ENCODE measurements at regions not wholly inside any gene's neighbourhood (a gene's known extent, or its start where the extent isn't known, plus 50 kb on each side); places are given as distances from the start of the nearest gene placed in this dataset.

GRCh38 chr5:40406741-40407211 is 272.9 kb upstream of the PTGER4 start:
- no peak overlapping the region for H3K4me3 ChIP-seq (replicated peaks in 1 of 2; ENCODE audit: low read depth in 2 of 2, low read length in 2 of 2)
- TF ChIP-seq, protein P1, sequence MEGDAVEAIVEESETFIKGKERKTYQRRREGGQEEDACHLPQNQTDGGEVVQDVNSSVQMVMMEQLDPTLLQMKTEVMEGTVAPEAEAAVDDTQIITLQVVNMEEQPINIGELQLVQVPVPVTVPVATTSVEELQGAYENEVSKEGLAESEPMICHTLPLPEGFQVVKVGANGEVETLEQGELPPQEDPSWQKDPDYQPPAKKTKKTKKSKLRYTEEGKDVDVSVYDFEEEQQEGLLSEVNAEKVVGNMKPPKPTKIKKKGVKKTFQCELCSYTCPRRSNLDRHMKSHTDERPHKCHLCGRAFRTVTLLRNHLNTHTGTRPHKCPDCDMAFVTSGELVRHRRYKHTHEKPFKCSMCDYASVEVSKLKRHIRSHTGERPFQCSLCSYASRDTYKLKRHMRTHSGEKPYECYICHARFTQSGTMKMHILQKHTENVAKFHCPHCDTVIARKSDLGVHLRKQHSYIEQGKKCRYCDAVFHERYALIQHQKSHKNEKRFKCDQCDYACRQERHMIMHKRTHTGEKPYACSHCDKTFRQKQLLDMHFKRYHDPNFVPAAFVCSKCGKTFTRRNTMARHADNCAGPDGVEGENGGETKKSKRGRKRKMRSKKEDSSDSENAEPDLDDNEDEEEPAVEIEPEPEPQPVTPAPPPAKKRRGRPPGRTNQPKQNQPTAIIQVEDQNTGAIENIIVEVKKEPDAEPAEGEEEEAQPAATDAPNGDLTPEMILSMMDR (IDR thresholded peaks at IDR 0.05; ENCODE audit: low read depth, low read length): no peak
- no peak for DNase-seq (ENCODE audit: low read depth in 2 of 2)

DNA sequence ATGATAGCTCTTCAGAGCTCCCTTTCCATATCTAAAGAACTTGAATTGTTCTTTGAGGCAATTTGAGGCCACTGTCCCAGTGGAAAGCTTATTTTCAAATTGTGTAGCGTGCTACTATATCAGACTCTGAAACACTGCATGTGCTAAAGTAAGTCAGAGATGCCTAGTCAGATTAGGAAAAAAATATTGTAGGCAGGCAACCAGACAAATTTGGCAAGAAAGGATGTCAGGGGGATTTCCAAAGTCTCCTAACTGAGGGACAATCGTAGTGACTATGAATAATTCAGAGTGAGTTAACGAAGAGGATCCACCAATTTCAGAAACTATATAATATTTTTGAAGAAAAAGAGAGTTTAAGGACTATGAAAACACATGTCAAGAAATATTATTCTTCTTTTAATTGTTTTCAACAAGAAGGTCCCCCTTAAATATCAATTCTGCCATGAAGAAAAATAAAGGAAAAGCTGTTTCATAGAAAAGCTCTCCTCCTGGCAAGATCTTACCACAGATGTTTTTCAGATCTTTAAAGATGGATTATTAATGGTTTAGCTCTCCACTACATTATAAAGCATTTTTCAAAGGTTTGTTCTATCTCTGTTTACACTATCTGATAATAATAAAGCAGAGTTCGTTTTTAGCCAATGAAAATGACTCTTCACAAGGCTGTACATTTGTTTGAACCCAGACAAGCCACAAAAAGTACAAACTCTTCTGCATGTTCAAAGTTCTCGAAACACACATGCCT is 273.5 kb upstream of the PTGER4 start:
- DNase-seq (ENCODE audit: low read depth in 2 of 2): peak in 1 of 2 donors; percentile 75
- TF ChIP-seq, protein P1 (IDR thresholded peaks at IDR 0.05; ENCODE audit: low read depth, low read length): no peak

DNA sequence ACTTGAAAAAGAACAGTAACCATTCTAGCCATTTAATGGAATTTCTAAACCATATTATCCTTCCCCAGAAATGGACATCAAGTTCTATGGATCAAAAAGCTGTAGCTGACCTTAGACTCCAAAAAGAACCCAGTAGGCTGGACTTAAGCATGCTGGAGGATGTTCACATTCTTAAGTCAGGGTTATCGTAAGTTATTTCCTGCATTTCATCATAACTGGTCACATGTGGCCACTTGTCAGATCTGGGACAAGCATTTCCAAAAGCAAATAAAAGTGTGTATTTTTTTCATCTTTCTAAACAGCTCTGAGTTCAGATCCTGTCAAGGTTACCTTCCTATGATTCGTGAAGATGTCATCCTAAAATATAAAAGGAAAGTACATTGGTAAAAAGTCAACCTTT is 274.5 kb upstream of the PTGER4 start:
- DNase-seq (ENCODE audit: low read depth in 2 of 2): peak; percentile 60 to 77
- no peak overlapping the region for H3K4me3 ChIP-seq (replicated peaks in 1 of 2; ENCODE audit: low read depth in 2 of 2, low read length in 2 of 2)
- TF ChIP-seq, protein P1 (IDR thresholded peaks at IDR 0.05; ENCODE audit: low read depth, low read length): no peak

More for the DNA sequence above, 273.5 kb upstream of the PTGER4 start:
- no peak overlapping the region for H3K4me3 ChIP-seq (replicated peaks in 1 of 2; ENCODE audit: low read depth in 2 of 2, low read length in 2 of 2)

GRCh38 chr5:40404613-40405012 is 275.1 kb upstream of the PTGER4 start:
- no peak for DNase-seq (ENCODE audit: low read depth in 2 of 2)
- TF ChIP-seq, protein P1 (IDR thresholded peaks at IDR 0.05; ENCODE audit: low read depth, low read length): no peak
- H3K4me3 ChIP-seq (replicated peaks in 1 of 2; ENCODE audit: low read depth in 2 of 2, low read length in 2 of 2): no peak overlapping the region

GRCh38 chr5:40402007-40402364 is 277.7 kb upstream of the PTGER4 start:
- TF ChIP-seq, protein P1 (IDR thresholded peaks at IDR 0.05; ENCODE audit: low read depth, low read length): no peak
- no peak overlapping the region for H3K4me3 ChIP-seq (replicated peaks in 1 of 2; ENCODE audit: low read depth in 2 of 2, low read length in 2 of 2)
- peak in 1 of 2 donors; percentile 64 for DNase-seq (ENCODE audit: low read depth in 2 of 2)

DNA sequence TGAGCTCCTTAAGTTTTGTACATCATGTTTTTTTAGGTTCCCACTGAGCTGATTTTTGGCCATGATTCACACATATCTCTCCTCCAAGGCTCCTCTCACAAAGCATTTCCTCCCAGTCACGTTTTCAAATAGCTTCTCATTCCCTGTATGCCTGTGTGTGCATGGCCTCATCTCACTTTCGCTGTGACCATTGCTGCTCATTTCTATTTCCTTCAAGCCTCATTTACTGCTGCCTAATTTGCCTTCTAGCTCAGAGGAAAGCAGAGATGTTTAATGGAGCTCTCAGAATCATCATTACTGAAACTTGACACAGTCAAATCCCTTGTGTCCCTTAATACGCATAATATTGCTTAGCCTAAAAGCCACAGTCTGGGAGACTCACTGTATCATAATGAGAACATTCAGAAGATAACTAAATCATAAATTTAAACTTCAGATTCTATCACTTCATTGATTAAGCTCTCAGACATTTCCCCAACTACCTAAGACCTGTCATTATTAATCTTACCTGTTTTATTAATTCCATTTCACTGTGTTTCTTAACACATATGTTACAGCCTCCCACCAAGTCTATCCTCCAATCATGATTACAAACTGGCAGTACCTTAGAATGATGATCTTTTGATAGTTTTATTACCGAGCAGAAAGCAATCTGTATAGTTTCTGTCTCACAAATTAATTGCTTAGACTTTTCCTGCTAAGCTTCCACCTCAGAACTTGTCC is 278.3 kb upstream of the PTGER4 start:
- peak; percentile 32 to 74 for DNase-seq (ENCODE audit: low read depth in 2 of 2)
- H3K4me3 ChIP-seq (replicated peaks in 1 of 2; ENCODE audit: low read depth in 2 of 2, low read length in 2 of 2): no peak overlapping the region
- TF ChIP-seq, protein P1 (IDR thresholded peaks at IDR 0.05; ENCODE audit: low read depth, low read length): no peak
